ENCODE measurements at regions not wholly inside any gene's neighbourhood (a gene's known extent, or its start where the extent isn't known, plus 50 kb on each side); places are given as distances from the start of the nearest gene placed in this dataset.

DNA sequence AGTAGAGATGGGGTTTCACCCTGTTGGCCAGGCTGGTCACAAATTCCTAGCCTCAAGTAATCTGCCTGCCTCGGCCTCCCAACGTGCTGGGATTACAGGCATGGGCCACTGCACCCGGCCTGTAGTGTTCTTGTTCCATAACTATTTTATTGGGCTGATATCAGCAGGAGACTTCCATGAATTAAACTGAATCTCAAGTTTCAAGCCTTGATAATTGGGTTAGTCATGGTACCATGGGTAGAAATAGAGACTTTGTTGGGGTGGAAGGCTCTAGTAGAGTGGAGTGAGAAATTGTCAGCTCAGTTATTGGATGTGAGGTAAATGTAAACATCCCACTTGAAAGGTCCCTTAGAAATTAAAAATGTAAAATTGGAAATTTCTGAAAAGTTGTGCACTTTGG lies 419.1 kb downstream of the ADGRL2 start:
- TF ChIP-seq, protein P1, sequence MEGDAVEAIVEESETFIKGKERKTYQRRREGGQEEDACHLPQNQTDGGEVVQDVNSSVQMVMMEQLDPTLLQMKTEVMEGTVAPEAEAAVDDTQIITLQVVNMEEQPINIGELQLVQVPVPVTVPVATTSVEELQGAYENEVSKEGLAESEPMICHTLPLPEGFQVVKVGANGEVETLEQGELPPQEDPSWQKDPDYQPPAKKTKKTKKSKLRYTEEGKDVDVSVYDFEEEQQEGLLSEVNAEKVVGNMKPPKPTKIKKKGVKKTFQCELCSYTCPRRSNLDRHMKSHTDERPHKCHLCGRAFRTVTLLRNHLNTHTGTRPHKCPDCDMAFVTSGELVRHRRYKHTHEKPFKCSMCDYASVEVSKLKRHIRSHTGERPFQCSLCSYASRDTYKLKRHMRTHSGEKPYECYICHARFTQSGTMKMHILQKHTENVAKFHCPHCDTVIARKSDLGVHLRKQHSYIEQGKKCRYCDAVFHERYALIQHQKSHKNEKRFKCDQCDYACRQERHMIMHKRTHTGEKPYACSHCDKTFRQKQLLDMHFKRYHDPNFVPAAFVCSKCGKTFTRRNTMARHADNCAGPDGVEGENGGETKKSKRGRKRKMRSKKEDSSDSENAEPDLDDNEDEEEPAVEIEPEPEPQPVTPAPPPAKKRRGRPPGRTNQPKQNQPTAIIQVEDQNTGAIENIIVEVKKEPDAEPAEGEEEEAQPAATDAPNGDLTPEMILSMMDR (IDR thresholded peaks at IDR 0.05): no peak
- no peak overlapping the region for H3K4me3 ChIP-seq
- WGBS, 2 donors: 96 to 98% methylated on average over 3 of the region's 3 CpGs

DNA sequence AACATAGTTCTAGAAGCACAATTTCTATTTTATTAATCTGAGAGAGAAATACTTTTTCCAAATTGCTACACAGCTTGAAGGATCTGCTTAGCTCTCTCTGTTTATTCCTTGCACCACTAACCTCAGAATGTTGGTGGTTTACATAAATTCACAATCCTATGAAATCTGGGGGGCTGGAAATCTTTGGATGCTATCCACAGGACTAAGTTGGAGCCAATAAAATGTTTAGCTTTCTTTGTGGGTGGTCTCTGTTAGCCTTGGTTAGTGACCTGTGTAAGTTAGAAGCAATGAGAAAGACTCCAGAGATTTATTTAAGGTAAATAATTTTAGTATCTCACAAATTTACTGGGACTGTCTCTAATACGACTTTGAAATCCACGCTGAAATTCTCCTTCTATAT lies 418.1 kb downstream of the ADGRL2 start:
- no peaks in the 10 kb centered on the region for H3K9me3 ChIP-seq
- H3K36me3 ChIP-seq: no peaks in the 10 kb centered on the region
- H3K27ac ChIP-seq: no peak overlapping the region
- H3K4me1 ChIP-seq: no peaks in the 10 kb centered on the region
- no peak overlapping the region for H3K4me3 ChIP-seq
- TF ChIP-seq, protein P1 (IDR thresholded peaks at IDR 0.05): no peak
- WGBS, 2 donors: 92 to 93% methylated on average over 2 of the region's 2 CpGs
- DNase-seq: no peak
- ATAC-seq: no peak
- intact Hi-C loops (cut with DNase I): no loop called here
- no peaks in the 10 kb centered on the region for H3K27me3 ChIP-seq

More for the DNA sequence above, 419.1 kb downstream of the ADGRL2 start:
- H3K27ac ChIP-seq: no peak overlapping the region
- no peaks in the 10 kb centered on the region for H3K36me3 ChIP-seq
- ATAC-seq (no peak), DNase-seq (no peak)
- H3K27me3 ChIP-seq: no peaks in the 10 kb centered on the region
- intact Hi-C loops (cut with DNase I): loop anchor here in 1 of 10 donors (10.0 kb wide), 1 partner anchor 45 kb away; no protein-coding TSS in a partner anchor
- peaks cover 0 to 2% (median 0%) of the 10 kb centered on the region in 9 donors for H3K4me1 ChIP-seq
- H3K9me3 ChIP-seq: no peaks in the 10 kb centered on the region

DNA sequence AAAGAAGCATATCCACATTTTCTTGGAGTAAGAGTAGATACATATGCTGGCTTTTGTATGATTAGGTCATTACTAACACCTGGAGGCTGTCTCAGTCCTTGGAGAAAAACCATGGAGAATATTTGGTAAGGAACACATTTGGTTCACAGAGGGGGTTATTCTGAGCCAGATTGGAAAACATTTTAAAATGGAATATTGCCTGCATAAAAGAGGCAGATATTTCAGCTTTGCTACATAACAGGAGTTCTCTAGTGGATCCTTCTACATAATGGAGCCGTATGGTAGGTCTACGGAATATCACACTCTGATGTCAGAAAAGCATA lies 415.1 kb downstream of the ADGRL2 start:
- H3K4me3 ChIP-seq: no peak overlapping the region
- DNase-seq: no peak
- intact Hi-C loops (cut with DNase I): no loop called here
- ATAC-seq: no peak
- WGBS, 2 donors: 95 to 96% methylated on average over 2 of the region's 2 CpGs
- no peaks in the 10 kb centered on the region for H3K36me3 ChIP-seq
- H3K27ac ChIP-seq: no peak overlapping the region
- no peaks in the 10 kb centered on the region for H3K9me3 ChIP-seq
- no peaks in the 10 kb centered on the region for H3K27me3 ChIP-seq
- no peaks in the 10 kb centered on the region for H3K4me1 ChIP-seq
- TF ChIP-seq, protein P1 (IDR thresholded peaks at IDR 0.05): no peak

DNA sequence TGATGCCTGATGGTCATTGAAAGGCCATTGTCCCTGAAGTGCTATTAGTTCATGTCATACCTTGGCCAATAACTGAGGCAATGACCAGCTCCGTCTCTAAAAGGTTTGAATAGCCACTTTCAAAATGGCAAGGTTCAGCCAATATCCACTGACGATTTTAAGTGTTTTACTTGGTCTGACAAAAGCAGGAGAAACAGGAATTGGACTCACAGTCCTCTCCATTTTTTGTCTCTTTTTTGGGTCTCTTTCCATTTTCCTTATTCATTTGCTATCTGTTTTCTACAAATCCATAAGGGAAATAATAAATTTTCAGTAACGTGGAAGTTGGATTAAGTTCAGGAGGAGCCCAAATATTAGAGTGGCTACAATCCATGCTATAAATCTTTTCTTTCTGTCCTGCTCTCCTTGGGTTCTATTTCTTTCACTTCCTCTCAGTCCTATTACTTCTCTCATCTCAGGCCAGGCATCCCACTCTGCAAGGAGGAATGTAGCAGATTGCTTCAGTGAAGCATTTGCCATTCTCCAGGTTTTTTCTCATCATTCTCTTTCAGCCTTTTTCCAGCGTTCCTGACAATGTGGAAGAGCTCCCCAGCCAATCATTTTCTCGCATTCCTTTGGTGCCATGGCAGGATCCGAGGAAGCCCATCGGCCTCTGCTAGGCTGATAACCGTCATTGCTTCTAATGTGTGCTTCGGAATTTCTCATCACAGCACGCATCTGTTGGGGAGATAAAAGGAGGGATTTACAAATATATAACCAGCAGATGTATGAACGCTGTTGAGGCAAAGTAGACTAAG lies 414.5 kb downstream of the ADGRL2 start:
- Histone ChIP-seq H3K4me3 (no peak overlapping the region), H3K9me3 (no peaks in the 10 kb centered on the region), H3K36me3 (no peaks in the 10 kb centered on the region), H3K27me3 (no peaks in the 10 kb centered on the region), H3K4me1 (no peaks in the 10 kb centered on the region), H3K27ac (no peak overlapping the region)
- 81 to 86% methylated on average over 11 of the region's 11 CpGs for WGBS, 2 donors
- ATAC-seq: no peak
- TF ChIP-seq, protein P1 (IDR thresholded peaks at IDR 0.05): no peak
- DNase-seq: no peak
- intact Hi-C loops (cut with DNase I): no loop called here
